HUDEP-2 (cell line): ENCODE measurements at regions not wholly inside any gene's neighbourhood (a gene's known extent, or its start where the extent isn't known, plus 50 kb on each side); places are given as distances from the start of the nearest gene placed in this dataset.
"Not testable (repeated sequence)": the region's sequence is repeated elsewhere in the genome, so short reads cannot be mapped to it uniquely, and the experiment has no call there.

Experiments
- DNase-seq, 76 experiments: peaks; one replicate each; lab custom pipeline; 2025; ENCODE audit not compliant: unreplicated experiment in 76 of 76; lab: John Stamatoyannopoulos, UW

GRCh38 chrX:13387666-13388494, 68.0 kb upstream of the ATXN3L start:
- no peak for DNase-seq

- no peak for DNase-seq
These were observed 66.8 kb upstream of the ATXN3L start for GRCh38 chrX:13386636-13387035.

GRCh38 chrX:13386092-13386491, 66.2 kb upstream of the ATXN3L start:
- no peak for DNase-seq

- DNase-seq: no peak
These were observed 64.1 kb upstream of the ATXN3L start for GRCh38 chrX:13383907-13384306.

GRCh38 chrX:13381514-13381913, 61.7 kb upstream of the ATXN3L start:
- DNase-seq: no peak

GRCh38 chrX:13380211-13380610, 60.4 kb upstream of the ATXN3L start:
- no peak for DNase-seq

- DNase-seq: peak in 4 of 76 experiments; percentile 0 to 4 (median 1)
These were observed 59.0 kb upstream of the ATXN3L start for GRCh38 chrX:13378562-13379518.

GRCh38 chrX:13377550-13377934, 57.7 kb upstream of the ATXN3L start:
- no peak for DNase-seq

GRCh38 chrX:13376857-13377549, 57.1 kb upstream of the ATXN3L start:
- no peak for DNase-seq

- not testable (repeated sequence) for DNase-seq
These were observed 55.7 kb upstream of the ATXN3L start for GRCh38 chrX:13375596-13375995.

- no peak for DNase-seq
These were observed 54.5 kb upstream of the ATXN3L start for GRCh38 chrX:13374364-13374763.

- no peak for DNase-seq
These were observed 53.8 kb upstream of the ATXN3L start for GRCh38 chrX:13373431-13374187.

GRCh38 chrX:13373027-13373426, 53.2 kb upstream of the ATXN3L start:
- DNase-seq: no peak

- DNase-seq: no peak
These were observed 52.5 kb upstream of the ATXN3L start for GRCh38 chrX:13372203-13372980.

GRCh38 chrX:13371186-13371585, 51.3 kb upstream of the ATXN3L start:
- no peak for DNase-seq

GRCh38 chrX:13370713-13371112, 50.9 kb upstream of the ATXN3L start:
- no peak for DNase-seq
